Urothelium cell line (cell line): ENCODE measurements at regions not wholly inside any gene's neighbourhood (a gene's known extent, or its start where the extent isn't known, plus 50 kb on each side); places are given as distances from the start of the nearest gene placed in this dataset.

Experiments
- DNase-seq: peaks from one replicate; pipeline ENCODE4 v3.0.0; 2011; ENCODE audit warnings: low spot score, mixed read lengths
- FAIRE-seq: peaks from 2 replicates; lab custom pipeline; 2011; peaks lifted over from hg19 to GRCh38; lab: Jason Lieb, UNC

- FAIRE-seq = no peak
- no peak for DNase-seq
Observed at GRCh38 chr5:87877495-87877894, 391.1 kb downstream of the TMEM161B start.

- DNase-seq (no peak), FAIRE-seq (no peak)
Observed at GRCh38 chr5:87877023-87877422, 391.6 kb downstream of the TMEM161B start.

GRCh38 chr5:87876616-87877015 lies 392.0 kb downstream of the TMEM161B start:
- FAIRE-seq (no peak), DNase-seq (no peak)

- DNase-seq (no peak), FAIRE-seq (no peak)
Observed at GRCh38 chr5:87872986-87873385, 395.7 kb downstream of the TMEM161B start.

GRCh38 chr5:87868792-87869191 lies 399.9 kb downstream of the TMEM161B start:
- no peak for DNase-seq
- no peak for FAIRE-seq

- DNase-seq = no peak
- no peak for FAIRE-seq
Observed at GRCh38 chr5:87867281-87867680, 401.4 kb downstream of the TMEM161B start.

- no peak for FAIRE-seq
- DNase-seq = no peak
Observed at GRCh38 chr5:87853541-87853940, 415.1 kb downstream of the TMEM161B start.

GRCh38 chr5:87851603-87852002 lies 417.0 kb downstream of the TMEM161B start:
- FAIRE-seq (no peak), DNase-seq (no peak)

- FAIRE-seq (no peak), DNase-seq (no peak)
Observed at GRCh38 chr5:87850843-87851242, 417.8 kb downstream of the TMEM161B start.

GRCh38 chr5:87845734-87846133 lies 422.9 kb downstream of the TMEM161B start:
- FAIRE-seq = no peak
- DNase-seq = peak; percentile 10

- FAIRE-seq (no peak), DNase-seq (no peak)
Observed at GRCh38 chr5:87844866-87845265, 423.8 kb downstream of the TMEM161B start.

GRCh38 chr5:87844449-87844848 lies 424.2 kb downstream of the TMEM161B start:
- DNase-seq = no peak
- FAIRE-seq = no peak

GRCh38 chr5:87836696-87837095 lies 424.0 kb upstream of the CCNH start:
- FAIRE-seq (no peak), DNase-seq (no peak)

GRCh38 chr5:87831499-87831898 lies 418.8 kb upstream of the CCNH start:
- FAIRE-seq (no peak), DNase-seq (no peak)

- DNase-seq = peak; percentile 69
- no peak for FAIRE-seq
Observed at GRCh38 chr5:87829217-87829551, 416.5 kb upstream of the CCNH start.

GRCh38 chr5:87828545-87829216 lies 416.0 kb upstream of the CCNH start:
- DNase-seq (no peak), FAIRE-seq (no peak)

- FAIRE-seq = no peak
- no peak for DNase-seq
Observed at GRCh38 chr5:87827539-87827938, 414.8 kb upstream of the CCNH start.

GRCh38 chr5:87826507-87826906 lies 413.8 kb upstream of the CCNH start:
- FAIRE-seq (no peak), DNase-seq (no peak)

- no peak for FAIRE-seq
Observed at GRCh38 chr5:87825583-87825982, 412.9 kb upstream of the CCNH start.

GRCh38 chr5:87807783-87808182 lies 395.1 kb upstream of the CCNH start:
- FAIRE-seq = no peak

More at GRCh38 chr5:87825583-87825982, 412.9 kb upstream of the CCNH start:
- no peak for DNase-seq

GRCh38 chr5:87803352-87803751 lies 390.6 kb upstream of the CCNH start:
- FAIRE-seq (no peak), DNase-seq (no peak)

More at GRCh38 chr5:87807783-87808182, 395.1 kb upstream of the CCNH start:
- no peak for DNase-seq

GRCh38 chr5:87791869-87792268 lies 379.1 kb upstream of the CCNH start:
- no peak for FAIRE-seq

GRCh38 chr5:87788416-87788815 lies 375.7 kb upstream of the CCNH start:
- FAIRE-seq (no peak), DNase-seq (no peak)

More at GRCh38 chr5:87791869-87792268, 379.1 kb upstream of the CCNH start:
- DNase-seq = no peak
